ENCODE measurements at regions not wholly inside any gene's neighbourhood (a gene's known extent, or its start where the extent isn't known, plus 50 kb on each side); places are given as distances from the start of the nearest gene placed in this dataset.

DNA sequence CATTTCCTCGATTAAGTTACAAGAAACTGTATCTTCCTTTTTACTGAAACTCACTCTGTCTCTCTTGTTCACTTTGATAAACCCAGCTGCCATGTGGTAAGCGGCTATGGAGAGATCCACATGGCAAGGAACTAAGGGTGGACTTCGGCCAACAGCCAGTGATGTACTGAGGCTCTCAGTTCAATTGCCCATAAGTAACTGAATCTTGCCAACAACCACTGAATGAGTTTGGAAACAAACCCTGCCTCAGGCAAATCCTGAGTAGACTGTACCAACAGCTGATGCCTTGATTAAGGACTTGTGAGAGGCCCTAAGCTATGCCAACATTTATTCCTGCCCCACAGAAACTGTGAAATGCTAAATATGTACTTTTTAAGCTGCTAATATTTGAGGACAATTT is 433.5 kb downstream of the PLOD2 start:
- DNase-seq (ENCODE audit: low spot score): no peak

DNA sequence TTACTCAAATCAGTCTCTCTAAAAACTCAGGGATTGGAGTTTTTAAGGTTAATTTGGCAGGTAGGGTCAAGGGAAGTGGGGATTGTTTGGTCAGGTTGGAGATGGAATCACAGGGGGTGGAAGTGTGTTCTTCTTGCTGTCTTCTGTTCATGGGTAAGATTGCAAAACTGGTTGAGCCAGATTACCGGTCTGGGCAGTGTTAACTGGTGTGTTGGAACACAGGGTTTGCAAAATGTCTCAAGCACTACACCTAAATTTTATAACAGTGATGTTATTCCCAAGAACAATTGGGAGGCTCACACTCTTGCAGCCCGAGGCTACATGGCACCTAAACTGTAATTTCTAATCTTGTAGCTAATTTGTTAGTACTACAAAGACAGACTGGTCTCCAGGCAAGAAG is 425.4 kb downstream of the PLOD2 start:
- DNase-seq (ENCODE audit: low spot score): no peak
- TF ChIP-seq, protein P1, sequence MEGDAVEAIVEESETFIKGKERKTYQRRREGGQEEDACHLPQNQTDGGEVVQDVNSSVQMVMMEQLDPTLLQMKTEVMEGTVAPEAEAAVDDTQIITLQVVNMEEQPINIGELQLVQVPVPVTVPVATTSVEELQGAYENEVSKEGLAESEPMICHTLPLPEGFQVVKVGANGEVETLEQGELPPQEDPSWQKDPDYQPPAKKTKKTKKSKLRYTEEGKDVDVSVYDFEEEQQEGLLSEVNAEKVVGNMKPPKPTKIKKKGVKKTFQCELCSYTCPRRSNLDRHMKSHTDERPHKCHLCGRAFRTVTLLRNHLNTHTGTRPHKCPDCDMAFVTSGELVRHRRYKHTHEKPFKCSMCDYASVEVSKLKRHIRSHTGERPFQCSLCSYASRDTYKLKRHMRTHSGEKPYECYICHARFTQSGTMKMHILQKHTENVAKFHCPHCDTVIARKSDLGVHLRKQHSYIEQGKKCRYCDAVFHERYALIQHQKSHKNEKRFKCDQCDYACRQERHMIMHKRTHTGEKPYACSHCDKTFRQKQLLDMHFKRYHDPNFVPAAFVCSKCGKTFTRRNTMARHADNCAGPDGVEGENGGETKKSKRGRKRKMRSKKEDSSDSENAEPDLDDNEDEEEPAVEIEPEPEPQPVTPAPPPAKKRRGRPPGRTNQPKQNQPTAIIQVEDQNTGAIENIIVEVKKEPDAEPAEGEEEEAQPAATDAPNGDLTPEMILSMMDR (IDR thresholded peaks at IDR 0.05; ENCODE audit: extremely low read depth, missing control alignments): no peak

More for the DNA sequence above, 433.5 kb downstream of the PLOD2 start:
- TF ChIP-seq, protein P1 (IDR thresholded peaks at IDR 0.05; ENCODE audit: extremely low read depth, missing control alignments): no peak

DNA sequence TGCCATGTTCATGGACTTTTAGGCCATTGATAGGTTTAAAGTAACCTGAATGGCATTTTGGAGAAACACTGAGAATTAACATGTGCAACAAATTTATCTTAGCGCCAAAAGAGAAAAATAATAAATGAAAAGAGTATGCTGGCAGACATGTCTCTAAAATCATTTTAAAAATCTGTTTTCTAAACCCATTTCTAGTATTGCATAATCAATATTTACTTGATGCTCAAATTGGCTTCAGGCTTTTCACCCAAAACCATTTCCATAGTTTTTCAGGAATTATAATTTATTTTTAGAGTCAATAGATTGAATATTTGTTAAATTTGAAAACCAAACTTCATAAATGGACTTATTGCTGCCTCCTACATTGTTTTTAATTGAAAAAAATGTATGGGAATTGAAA is 423.0 kb downstream of the PLOD2 start:
- TF ChIP-seq, protein P1 (IDR thresholded peaks at IDR 0.05; ENCODE audit: extremely low read depth, missing control alignments): no peak
- DNase-seq (ENCODE audit: low spot score): no peak

DNA sequence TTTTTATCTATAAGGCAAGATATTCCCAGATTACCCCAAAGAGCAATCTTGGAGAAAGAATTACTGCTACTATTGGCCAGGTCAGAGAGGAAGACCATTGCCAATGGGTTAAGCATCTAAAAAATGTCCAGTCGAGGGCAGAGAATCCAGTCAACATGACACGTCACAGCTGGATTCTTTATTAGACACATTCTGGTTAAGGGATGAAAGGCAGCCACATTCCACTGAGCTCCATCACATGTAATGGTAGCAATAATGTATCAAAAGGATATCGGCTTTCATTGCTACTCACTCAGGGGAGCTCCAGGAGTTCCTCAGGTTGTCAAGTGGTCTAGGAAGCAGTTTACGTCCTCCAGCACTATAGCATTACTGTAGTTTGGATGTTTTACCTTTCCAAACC is 421.1 kb downstream of the PLOD2 start:
- TF ChIP-seq, protein P1 (IDR thresholded peaks at IDR 0.05; ENCODE audit: extremely low read depth, missing control alignments): no peak
- DNase-seq (ENCODE audit: low spot score): no peak

DNA sequence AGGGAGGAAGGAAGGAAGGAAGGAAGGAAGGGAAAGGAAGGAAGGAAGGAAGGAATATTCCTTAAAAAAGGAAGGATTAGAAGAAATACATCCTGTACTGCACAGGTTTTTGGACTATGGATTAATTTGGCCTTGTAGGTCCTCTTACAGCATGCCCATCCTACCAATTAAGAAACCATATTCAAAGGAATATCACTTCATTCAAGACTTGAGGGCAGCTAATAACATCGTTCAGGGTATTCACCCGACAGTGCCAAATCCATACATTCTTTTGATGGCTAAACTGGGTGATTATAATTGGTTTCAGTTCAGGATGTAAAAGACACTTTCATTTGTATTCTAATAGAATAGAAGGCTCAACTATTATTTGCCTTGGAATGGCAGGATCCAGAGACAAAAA is 410.3 kb downstream of the PLOD2 start:
- no peak for DNase-seq (ENCODE audit: low spot score)
- TF ChIP-seq, protein P1 (IDR thresholded peaks at IDR 0.05; ENCODE audit: extremely low read depth, missing control alignments): no peak

DNA sequence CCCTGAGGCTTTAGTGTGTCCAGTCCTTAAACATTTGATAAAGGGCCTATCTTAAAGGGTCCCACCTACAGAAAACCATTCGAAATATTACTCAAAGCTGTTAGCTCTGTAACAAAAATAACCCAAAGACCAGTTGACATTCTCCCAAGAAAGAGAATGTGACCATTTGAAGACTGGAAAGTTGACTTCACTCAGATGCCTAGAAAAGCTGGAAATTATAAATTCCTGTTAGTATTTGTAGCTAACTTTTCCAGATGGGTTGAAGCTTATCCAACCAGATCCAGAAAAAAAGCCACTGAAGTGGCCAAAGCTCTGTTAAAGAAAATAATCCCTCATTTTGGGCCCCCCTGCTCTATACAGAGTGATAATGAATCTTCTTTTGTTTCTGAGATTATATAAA is 408.4 kb downstream of the PLOD2 start:
- TF ChIP-seq, protein P1 (IDR thresholded peaks at IDR 0.05; ENCODE audit: extremely low read depth, missing control alignments): no peak
- no peak for DNase-seq (ENCODE audit: low spot score)

DNA sequence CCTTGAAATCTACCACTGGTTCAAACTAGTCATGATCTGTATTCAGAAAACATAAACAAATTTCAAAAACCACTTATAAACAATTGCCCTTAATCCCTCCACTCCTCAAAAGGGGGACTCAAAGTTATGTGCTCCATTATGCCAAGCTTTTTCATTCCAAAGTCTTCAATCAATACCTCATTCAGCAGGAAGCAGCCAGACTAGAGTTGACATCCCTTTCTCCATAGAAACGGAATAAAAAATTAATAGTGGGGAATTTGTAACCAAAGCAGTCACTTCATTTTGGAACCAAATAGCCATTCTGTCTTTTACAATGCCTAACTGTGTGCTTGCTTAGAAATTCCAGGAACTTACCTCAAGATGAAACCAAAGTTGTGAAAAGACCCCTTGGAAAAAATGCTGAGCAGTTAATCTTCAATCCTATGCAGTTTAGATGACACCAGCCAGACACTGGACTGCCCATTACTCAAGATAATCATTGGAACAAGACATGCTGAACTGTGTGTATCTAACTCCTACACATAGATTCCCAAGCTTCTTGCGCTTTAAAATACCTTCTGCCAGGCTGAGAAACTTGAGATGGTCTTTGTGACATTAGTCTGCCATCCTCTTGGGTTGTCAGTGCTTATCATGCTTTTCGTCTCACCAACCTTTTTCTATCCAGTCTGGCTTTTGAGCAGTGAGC is 406.2 kb downstream of the PLOD2 start:
- TF ChIP-seq, protein P1 (IDR thresholded peaks at IDR 0.05; ENCODE audit: extremely low read depth, missing control alignments): no peak

More for the DNA sequence above, 406.2 kb downstream of the PLOD2 start:
- no peak for DNase-seq (ENCODE audit: low spot score)
